ENCODE measurements at regions not wholly inside any gene's neighbourhood (a gene's known extent, or its start where the extent isn't known, plus 50 kb on each side); places are given as distances from the start of the nearest gene placed in this dataset.

DNA sequence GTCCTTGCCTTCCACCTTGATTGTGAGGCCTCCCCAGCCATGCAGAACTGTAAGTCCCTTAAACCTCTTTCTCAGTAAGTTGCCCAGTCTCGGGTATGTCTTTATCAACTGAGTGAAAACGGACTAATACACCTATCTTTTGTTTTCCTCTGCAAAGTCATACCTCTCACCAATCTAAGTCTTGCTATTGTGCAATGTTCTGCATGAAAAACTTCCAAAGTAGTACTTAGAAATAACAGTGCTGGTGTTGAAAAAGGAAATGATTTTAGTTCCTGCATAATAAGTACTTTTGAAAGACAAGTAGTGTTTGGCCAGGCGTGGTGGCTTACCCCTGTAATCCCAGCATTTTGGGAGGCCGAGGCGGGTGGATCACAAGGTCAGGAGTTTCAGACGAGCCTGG, 573.5 kb downstream of the ANKRD50 start:
- no peak for TF ChIP-seq EP300 (IDR thresholded peaks at IDR 0.05)
- no peak for TF ChIP-seq POLR2A (IDR thresholded peaks at IDR 0.05)
- TF ChIP-seq CTCF (IDR thresholded peaks at IDR 0.05), result no peak
- TF ChIP-seq POLR2AphosphoS5 (IDR thresholded peaks at IDR 0.05), result no peak

Measured in upper lobe of left lung (tissue), 4 donors.